Fibroblast of skin of right biceps (primary cell): ENCODE measurements at regions not wholly inside any gene's neighbourhood (a gene's known extent, or its start where the extent isn't known, plus 50 kb on each side); places are given as distances from the start of the nearest gene placed in this dataset.
"Not testable (repeated sequence)": the region's sequence is repeated elsewhere in the genome, so short reads cannot be mapped to it uniquely, and the experiment has no call there.

ENCODE experiments used
- DNase-seq: peaks from one replicate; pipeline ENCODE4 v3.0.0-alpha.2; 2013

DNA sequence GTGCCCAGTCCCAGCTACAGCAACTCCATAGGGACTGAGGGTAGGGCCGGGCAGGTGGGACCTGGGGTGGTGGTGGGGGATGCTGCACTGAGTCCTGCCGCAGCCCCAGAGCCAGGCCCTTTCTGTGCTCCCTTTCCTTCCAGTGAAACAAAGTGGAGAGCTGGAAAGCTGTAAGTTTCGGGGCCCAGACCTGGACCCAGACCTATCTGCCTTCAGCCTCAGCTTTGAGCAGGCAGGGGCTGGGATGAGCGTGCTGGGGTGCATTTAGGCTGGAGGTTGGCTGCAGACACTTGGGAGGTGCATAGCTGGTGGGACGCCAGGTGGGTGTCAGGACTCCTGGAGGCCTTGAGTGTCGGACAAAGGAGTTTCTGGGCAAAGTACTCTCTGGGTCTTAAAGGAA is 92.7 kb upstream of the C1orf174 start:
- DNase-seq = no peak

- DNase-seq = no peak
These were observed 93.7 kb upstream of the C1orf174 start for GRCh38 chr1:3993619-3994375.

- no peak for DNase-seq
These were observed 95.2 kb upstream of the C1orf174 start for GRCh38 chr1:3995141-3995780.

DNA sequence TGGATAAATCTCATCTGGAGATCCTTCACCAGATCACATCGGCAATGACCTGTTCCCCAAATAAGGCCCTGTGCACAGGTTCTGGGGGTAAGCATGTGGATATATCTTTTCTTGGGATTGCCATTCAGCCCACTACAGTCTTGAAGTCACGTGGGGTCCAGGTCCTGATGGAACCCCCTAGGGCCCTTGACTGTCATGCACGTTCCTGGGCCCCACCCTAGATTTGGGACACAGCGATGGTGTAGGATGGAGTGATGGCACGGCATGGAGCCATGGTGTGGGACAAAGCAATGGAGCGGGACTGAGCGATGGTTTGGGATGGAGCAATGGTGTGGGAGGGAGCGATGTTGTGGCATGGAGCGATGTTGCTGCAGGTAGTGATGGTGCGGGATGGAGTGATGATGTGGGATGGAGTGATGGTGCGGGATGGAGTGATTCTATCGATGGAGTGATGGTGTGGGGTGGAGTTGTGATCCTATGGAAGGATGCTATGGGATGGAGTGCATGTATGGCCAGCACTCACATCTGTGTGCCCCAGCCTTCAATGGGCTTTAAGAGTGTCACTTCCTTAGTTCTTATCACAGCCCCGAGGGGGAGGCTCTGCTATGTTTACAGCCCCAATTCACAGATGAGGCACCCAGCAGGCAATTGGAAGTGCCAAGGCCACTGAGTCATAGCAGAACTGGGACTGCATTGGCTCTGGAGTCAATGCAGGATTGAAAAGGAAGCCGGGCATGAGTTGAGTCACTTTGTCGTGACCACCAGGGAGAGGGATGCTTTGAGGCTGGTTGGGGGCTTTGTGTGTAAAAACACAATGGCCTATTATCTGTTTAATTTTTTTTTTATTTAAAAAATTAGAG is 97.0 kb upstream of the C1orf174 start:
- no peak for DNase-seq

GRCh38 chr1:3998086-3998485 is 98.0 kb upstream of the C1orf174 start:
- DNase-seq = no peak

- DNase-seq = not testable (repeated sequence)
These were observed 99.4 kb upstream of the C1orf174 start for GRCh38 chr1:3999514-3999913.

GRCh38 chr1:3999941-4000735 is 100.1 kb upstream of the C1orf174 start:
- no peak for DNase-seq

DNA sequence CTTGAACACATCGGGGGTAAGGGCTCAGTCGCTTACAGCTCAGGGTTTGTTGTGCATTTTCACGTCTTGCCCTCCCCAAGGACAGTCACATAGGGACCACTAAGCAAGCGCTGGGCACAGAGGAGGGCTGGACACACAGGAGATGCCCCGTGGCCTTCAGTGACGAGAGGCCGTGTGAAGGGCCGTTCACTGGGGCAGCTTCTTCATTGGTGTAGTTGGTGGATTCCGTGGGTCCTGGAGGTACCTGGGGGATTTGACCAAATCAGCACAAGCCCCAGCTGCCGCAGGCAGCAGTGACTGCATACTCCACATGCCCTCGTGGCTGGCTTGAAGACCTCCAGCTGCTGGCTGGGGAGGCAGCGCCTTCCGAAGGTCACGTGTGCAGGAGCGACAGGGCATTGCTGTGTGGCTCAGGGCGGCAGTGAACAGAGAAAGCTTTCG is 100.8 kb upstream of the C1orf174 start:
- DNase-seq = no peak

DNA sequence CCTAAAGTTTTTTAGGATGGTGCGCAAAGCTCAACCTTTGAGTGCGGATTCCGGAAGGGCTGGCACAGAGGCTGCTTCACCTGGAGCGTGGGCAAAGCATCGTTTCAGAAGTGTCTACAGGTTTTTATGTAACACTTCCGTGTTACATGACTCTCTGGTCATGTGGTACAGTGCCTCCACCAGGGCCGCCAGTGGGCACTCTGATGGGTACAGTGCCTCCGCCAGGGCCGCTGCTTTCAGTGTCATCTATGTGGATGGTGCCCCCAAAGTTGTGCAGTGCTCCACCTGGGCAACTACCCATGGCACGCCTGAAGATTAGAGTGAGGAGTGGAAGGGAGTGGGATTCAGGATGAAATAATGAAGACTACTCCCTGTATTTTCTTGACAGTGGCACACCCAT is 101.4 kb upstream of the C1orf174 start:
- DNase-seq = no peak

GRCh38 chr1:4002061-4002521 is 102.0 kb upstream of the C1orf174 start:
- no peak for DNase-seq

GRCh38 chr1:4002741-4003140 is 102.7 kb upstream of the C1orf174 start:
- DNase-seq = no peak

GRCh38 chr1:4003846-4004505 is 103.9 kb upstream of the C1orf174 start:
- DNase-seq = no peak

DNA sequence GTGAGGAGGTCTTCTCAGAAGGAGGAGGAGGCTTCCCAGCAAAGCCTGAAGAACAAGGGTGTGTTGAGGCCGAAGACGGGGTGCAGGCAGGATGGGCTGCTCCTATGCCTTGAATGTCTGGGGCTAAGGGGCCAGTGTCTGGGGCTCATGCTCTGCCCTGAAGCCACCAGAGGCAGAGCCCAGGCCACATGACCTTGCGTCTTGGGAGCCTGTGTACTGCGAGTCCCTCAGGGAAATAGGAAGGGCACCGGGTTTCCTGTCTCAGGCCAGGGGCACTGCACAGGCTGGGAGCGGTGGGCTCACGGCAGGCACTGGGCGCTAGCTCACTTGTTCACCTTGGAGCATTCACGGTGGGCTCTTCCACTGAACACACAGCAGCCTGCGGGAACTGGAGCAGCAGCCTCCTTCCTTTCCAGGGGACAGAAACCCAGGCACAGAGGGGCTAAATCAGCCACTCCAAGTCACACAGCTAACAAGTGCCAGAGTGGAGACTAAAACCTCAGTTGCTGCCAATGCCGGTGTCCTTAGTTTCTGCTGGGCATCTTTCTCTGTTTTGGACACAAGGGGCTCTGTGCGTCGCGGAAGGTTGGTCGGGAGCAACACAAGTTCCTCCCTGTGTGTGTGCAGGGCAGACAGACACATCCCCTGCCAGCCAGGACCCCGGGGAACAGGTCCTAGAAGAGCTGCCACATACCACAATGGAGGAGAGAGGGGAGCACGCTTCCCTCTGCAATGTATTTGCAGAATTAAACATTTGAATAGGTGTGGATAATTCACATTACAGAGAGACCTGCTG is 104.8 kb upstream of the C1orf174 start:
- DNase-seq = no peak

DNA sequence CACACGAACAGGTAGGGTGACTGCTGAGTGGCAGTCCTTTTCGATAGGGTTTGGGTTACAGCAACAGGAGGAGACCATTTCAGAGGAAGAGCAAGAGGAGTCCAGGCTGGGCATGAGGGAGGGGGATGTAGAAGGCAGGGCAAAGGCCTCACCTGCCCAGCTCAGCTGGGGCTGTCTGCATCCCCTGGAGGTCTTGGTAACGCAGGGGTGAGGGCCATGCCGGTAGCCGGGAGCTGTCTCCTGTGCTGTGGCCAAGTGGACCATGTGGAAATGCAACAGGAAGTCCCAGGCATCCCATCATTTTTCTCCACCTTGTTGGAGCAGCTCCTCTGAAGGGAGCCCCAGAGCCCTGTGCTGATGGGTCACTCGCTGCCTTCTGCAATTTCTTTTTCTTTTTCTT is 105.4 kb upstream of the C1orf174 start:
- DNase-seq = no peak

- DNase-seq = no peak
These were observed 106.8 kb upstream of the C1orf174 start for GRCh38 chr1:4006676-4007374.

DNA sequence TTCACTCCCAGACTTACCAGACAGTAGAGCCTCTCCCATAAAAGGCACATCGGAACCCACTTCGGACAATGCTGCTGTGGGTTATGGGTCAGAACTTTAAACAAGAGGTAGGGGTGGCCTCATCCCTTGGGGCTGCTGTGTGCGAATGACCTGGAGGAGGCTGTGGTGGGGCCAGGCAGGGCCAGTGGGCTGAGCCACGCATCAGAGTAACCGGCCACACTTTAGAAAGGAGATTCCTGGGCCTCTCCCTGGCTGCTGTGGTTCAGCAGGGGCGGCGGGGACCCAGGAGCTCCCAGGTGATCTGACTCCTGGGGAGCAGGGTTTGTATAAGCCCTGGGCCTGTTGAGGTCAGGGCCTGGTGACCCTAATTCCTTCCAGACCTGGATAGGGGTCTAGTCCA is 110.2 kb upstream of the C1orf174 start:
- DNase-seq = no peak

- no peak for DNase-seq
These were observed 110.9 kb upstream of the C1orf174 start for GRCh38 chr1:4010814-4011605.

- DNase-seq = no peak
These were observed 116.5 kb upstream of the C1orf174 start for GRCh38 chr1:4016351-4017130.
